ENCODE measurements at regions not wholly inside any gene's neighbourhood (a gene's known extent, or its start where the extent isn't known, plus 50 kb on each side); places are given as distances from the start of the nearest gene placed in this dataset.
"Not testable (repeated sequence)": the region's sequence is repeated elsewhere in the genome, so short reads cannot be mapped to it uniquely, and the experiment has no call there.

DNA sequence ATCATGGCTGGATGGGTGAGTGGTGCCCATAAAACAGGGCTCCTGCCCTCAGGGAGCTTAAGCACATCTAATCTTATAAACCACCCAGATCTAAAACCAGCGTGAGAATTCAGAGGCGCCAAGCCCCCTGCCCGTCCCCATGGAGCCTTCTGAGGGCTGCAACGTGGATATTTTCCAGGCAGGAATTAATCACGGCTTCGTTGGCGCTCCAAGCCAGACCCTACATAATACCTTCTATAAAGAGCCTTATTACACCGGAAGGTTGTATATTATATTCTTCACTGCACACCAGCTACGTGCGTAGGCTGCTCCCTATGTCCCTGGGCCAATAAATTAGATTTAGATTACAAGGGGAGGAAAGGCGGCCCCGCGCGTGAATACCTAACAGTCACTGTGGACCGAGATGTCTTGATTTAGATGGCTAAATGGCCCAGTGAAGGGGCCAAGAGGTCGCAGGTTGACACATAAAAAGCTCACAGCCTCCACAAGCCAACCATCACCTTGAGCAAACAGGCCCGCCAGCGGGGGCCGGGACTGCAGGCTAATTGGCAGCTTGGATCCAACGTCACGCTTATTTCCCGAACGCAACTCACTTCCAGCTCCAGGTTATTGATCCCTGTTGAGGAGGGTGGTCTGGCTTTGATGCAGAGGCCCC lies 64.7 kb upstream of the APCDD1L start:
- DNase-seq (ENCODE audit: low spot score), result peak; percentile 86

DNA sequence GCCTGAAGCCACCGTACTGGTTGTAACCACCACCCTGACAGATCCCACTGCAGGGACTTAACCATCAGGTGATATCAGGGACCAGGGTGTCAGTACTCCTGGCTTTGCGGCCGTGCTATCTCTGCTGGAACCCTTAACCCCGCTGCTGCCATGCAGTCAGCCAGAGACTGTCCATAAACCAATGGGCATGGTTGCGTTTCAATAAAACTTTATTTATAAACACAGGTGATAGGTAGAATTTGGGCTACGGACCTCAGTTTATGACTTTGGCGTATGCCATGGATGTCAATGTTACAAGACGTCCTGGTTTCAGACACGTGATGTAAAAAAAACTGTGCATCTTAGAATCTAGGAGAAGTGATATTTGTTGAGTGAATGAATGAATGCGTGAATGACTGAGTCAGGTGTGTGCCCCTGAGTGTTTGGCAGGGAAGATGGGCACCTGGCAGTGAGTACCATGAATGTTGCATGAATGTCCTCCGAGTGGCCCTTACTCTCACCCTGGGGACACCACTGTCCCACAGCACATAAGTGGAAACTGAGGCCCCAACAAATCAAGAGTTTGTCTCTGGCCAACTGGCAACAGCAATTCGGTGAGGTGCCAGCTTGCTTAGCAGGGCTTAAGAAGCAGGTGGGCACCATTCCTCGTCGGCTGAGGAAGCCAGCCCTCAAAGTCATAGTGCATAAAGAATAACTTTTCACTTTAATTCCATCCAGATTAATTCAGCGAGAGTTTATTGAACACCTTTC lies 64.0 kb upstream of the APCDD1L start:
- DNase-seq (ENCODE audit: low spot score), result peak; percentile 55

- DNase-seq (ENCODE audit: low spot score), result peak; percentile 64
Observed at GRCh38 chr20:58577871-58578598, 62.8 kb upstream of the APCDD1L start.

DNA sequence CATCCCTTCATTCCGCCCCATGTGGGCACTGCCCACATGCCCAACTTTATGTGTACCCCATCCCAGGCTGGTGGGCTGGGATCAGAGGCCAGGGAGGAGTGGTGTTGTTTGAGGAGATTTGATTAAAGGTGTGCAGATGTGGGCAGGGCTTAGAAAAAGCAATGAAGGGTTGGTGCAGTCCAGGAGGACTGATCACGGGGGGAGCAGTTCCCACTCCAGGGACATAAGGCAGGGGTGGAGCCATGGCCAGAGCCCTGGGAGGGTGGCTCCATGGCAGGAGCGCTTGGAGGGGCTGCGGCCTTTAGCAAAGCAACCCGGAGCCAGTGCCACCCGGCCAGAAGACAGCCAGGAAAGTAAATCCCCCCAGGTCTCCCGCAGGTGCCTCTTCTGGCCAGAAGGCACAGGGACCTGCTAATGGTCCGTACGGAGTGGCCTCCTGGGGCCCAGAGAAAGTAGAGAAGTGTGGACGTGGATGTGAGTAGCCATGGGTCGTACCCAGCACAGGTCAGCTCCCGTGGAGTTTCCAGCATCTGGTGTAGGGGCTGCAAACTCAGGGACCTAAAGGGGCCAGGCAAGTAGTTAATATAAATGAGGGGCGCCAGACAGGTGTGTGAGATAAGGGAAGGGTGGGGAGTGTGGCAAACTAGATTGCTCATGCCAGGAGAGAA lies 62.1 kb upstream of the APCDD1L start:
- DNase-seq (ENCODE audit: low spot score), result peak; percentile 57

DNA sequence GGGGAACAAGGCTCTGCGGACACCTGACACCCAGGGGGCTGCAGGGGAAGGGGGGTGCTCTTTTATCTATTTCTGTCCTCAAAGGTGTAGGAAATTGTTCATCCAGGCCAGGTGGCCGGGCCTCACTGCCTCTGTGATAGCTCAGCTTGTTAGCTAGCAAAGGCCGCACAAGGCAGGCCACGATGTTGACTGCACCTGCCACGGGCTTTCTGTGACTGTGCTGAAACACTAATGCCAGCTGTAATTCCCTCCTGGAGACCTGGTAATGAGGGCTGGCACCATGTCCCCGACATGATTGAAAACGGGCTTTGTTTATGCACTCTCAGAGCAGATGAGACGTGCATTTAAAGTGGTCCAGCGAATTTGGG lies 61.4 kb upstream of the APCDD1L start:
- no peak for DNase-seq (ENCODE audit: low spot score)

DNA sequence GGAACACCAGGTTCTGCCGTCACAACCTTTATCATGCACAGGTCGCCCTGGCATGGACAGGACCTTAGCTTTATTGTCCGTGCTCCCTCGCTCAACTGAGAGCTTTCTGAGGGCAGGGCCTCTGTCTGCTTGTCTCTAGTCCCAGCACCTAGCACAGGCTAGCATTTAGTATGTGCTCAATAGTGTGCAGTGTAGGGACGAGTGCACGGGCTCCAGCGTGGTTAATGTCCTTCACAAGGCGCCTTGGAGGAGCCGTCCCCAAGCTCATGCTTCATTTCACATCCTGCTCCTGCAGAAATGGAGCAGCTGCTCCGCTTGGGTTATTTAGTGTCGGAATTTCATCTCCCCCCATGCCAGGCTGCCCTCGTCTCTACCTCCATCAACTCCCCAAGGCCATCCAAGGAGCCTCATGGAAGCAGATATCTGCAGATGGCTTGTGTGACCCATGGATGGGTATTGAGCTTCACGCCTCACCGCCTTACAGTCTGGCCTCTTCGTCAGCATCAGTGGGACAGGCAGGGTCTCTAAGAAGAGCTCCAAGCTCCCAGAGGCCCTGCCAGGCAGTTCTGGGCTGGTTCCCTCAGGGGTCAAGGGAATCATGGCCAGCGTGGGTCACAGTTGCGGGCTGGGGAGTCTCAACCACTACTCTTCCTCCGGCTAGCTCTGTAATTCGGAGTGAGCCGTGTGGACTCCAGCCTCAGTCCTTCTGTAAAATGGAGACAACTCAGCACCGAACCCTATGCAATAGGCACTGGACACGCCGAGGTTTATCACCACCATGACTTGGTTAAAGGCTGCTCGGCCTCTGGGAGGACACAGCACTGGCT lies 60.8 kb upstream of the APCDD1L start:
- DNase-seq (ENCODE audit: low spot score), result no peak

DNA sequence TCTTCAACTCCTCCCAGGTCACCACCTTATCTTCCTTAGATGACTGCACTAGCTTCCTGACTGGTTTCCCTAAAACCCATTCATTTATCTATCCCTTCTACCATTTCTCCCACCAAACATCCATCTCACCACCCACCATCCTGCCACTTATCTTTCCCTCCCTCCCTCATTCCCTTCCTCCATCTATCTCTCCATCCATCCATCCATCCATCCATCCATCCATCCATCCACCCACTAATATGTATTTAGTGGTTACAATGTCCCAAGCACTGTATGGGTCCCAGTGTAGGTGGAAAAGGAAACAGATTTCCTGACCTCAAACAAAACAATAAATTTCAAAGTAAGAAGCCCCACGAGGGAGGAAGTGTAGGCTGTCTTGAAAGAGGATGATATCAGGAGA lies 59.3 kb upstream of the APCDD1L start:
- no peak for DNase-seq (ENCODE audit: low spot score)

DNA sequence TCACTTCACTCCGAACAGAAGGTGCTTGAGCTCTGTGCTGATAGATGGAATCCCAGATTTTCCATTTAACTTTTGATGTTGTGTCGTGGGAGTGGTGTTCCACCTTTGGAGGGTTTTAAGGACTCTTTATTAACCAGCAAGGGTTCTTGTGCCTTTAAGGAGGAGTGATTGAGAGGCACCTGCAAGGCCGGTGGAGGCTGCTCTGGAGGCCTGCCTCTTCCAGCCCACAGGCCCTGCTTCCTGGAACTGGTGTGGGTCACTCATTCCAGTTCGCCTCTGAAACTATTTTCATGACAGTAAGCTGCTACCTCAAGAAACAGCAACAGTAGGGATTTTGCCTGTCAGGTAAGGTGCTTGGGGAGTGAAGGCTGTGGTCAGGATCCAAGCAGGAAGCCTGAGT lies 58.8 kb upstream of the APCDD1L start:
- no peak for DNase-seq (ENCODE audit: low spot score)

GRCh38 chr20:58573257-58573656 lies 58.1 kb upstream of the APCDD1L start:
- no peak for DNase-seq (ENCODE audit: low spot score)

GRCh38 chr20:58572428-58572763 lies 57.2 kb upstream of the APCDD1L start:
- DNase-seq (ENCODE audit: low spot score), result not testable (repeated sequence)

DNA sequence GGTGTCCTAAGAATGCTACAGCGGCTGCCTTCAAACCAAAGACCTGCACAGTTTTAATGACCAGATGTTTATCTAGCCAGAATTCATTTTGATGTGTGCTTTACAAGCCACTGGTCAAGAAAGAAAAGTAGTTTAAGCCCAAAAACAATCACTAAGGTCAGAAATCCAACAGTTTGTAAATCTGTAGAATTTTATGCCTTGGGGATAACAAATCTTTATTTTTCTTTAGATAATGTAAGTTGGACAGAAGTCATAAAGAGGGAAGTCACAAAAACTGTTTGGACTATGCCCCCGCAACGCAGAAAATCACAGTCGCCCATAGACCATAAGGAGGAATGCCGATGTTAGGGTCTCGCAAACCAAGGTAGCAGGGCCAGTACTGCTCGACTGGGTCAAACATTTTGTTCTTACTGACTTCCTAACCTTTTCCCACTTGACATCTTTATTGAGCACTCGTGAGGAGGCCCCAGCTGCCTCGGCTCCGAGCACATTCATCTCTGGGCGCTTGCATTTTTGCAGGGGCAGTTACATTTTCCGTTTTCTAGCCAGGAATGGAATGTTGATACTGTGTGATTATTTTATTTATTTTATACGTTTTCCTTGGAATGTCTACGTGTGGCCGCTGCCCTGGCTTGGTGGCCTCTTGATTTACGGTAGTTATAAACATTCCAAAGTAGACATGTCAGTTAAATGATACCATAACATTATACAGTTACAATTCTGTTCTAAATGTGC lies 56.7 kb upstream of the APCDD1L start:
- no peak for DNase-seq (ENCODE audit: low spot score)

GRCh38 chr20:58571356-58571692 lies 56.1 kb upstream of the APCDD1L start:
- no peak for DNase-seq (ENCODE audit: low spot score)

GRCh38 chr20:58570204-58570859 lies 55.1 kb upstream of the APCDD1L start:
- DNase-seq (ENCODE audit: low spot score), result no peak

DNA sequence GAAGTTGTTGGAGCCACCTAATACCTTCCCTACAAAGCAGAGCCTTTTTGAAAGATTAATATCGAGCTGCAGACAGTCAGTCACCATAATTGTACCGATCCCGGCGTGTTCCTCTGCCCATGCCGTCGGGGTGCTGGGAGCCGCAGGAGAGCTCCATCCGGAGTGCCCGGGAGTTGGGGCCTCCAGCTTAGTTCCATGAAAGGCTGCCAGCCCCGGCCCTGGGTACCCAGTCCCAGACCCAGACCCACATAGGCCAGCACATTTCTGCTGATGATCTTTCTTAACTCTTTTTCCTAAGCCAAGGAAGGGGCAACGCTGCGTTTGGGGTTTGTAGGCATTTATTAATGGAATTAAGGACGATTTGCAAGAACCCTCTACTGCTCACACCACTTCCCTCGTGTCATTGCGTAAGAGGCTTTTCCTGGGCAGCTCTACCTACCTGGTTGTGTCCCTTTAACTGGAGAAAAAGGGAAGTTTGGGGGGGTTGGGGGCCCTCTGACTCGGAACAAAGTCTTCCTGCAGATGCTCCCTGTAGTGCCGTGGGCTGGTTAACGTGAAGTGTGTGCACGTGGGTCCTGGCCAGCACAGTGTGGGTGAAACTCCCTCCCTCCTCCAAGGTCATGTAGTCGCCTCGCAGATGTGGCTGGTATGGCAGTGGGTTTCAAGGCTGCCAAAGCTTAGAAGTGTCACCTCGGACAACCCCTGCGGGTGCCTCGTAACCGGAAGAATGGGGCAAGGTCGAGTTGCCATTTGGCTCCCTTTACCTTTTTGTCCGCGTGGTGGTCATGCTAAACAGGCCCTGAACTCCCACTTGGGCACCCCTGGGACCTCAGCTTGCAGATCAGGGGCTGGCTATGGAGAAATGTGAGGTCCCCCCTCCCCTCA lies 54.3 kb upstream of the APCDD1L start:
- DNase-seq (ENCODE audit: low spot score), result no peak

DNA sequence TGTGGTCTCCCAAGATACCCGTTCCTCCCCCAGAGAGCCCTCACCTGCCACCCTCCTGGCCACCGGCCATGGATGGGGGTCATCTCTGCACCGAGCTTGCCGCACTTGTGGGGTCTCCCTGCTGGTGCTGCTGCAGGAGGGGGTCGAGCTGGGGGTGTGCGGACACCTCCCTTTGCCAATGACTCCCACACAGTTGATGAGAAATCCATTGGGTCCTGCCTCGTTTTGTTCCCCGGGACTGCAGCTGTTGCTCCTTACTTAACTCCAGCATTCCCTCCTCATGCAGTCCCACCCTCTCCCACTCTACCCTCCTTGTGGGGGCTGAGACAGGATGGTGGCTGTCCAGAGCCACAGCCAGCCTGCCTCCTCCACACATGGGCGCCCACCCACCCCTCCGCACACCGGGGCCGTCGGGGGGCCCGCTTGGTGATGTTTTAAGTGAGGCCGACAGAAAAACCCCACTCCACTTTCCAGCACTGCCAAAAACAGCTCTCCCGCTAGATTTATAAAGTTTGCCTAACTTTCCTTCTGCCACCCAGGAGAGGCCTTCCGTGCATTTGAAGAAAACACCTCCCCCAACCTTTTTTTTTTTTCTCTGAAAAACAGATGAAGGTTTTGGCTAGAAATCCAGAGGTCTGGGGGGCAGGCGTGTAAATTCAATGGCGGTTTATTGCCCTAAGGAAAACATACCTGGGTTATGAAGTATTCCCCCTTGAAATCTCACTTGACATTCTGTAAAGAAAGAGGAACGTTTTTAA lies 53.5 kb upstream of the APCDD1L start:
- no peak for DNase-seq (ENCODE audit: low spot score)

GRCh38 chr20:58568126-58568482 lies 52.9 kb upstream of the APCDD1L start:
- DNase-seq (ENCODE audit: low spot score), result no peak

- DNase-seq (ENCODE audit: low spot score), result no peak
Observed at GRCh38 chr20:58567437-58567836, 52.2 kb upstream of the APCDD1L start.

GRCh38 chr20:58566981-58567380 lies 51.8 kb upstream of the APCDD1L start:
- no peak for DNase-seq (ENCODE audit: low spot score)
